ENCODE measurements at regions not wholly inside any gene's neighbourhood (a gene's known extent, or its start where the extent isn't known, plus 50 kb on each side); places are given as distances from the start of the nearest gene placed in this dataset.

GRCh38 chr3:59526999-59527398, 477.2 kb upstream of the CFAP20DC start:
- Histone ChIP-seq H3K4me1 (no peaks in the 10 kb centered on the region), H3K4me2 (no peak overlapping the region), H3K27ac (no peak overlapping the region), H3K4me3 (no peak overlapping the region), H3K9me3 (no peaks in the 10 kb centered on the region)
- ChIA-PET POLR2A (no interaction called here), CTCF (no interaction called here)
- TF ChIP-seq EP300 (IDR thresholded peaks at IDR 0.05) (no peak), E2F6 (IDR thresholded peaks at IDR 0.05; ENCODE audit: borderline replicate concordance, low read depth) (no peak), CBX8 (IDR thresholded peaks at IDR 0.05) (no peak), CHD4 (IDR thresholded peaks at IDR 0.05; ENCODE audit: borderline replicate concordance) (no peak), BHLHE40 (IDR thresholded peaks at IDR 0.05; ENCODE audit: low read depth, low read length) (no peak), NFE2L2 (conservative IDR thresholded peaks at IDR 0.05; ENCODE audit: low read length) (no peak), REST (IDR thresholded peaks at IDR 0.05) (no peak), EHF (CRISPR knock-in tag; IDR thresholded peaks at IDR 0.05) (no peak), ZC3H11A (IDR thresholded peaks at IDR 0.05) (no peak), ELK1 (IDR thresholded peaks at IDR 0.05; ENCODE audit: low read depth, low read length) (no peak)
- no peak for DNase-seq (ENCODE audit: low read depth in 1 of 2, low spot score in 1 of 2)
- no peak for FAIRE-seq
- no peak for ATAC-seq

- H3K4me1 ChIP-seq = no peaks in the 10 kb centered on the region
- WGBS (ENCODE audit: missing lambda C conversion rate) = 38% methylated on average over 2 of the region's 2 CpGs
- no peak for ATAC-seq
- no peak overlapping the region for H3K4me2 ChIP-seq
- no peak overlapping the region for H3K27ac ChIP-seq
- H3K9me3 ChIP-seq = no peaks in the 10 kb centered on the region
- no peak for FAIRE-seq
- no peak overlapping the region for H3K4me3 ChIP-seq
- CTCF ChIA-PET = interaction anchor here (0.6 kb wide), 1 partner anchor 248 kb away, joined by 3 read pairs; no protein-coding TSS in a partner anchor
- no peak for DNase-seq (ENCODE audit: low read depth in 1 of 2, low spot score in 1 of 2)
- TF ChIP-seq NR3C1 (IDR thresholded peaks at IDR 0.05) (no peak), MYC (IDR thresholded peaks at IDR 0.05; ENCODE audit: borderline replicate concordance, low read length) (no peak), HEYL (CRISPR knock-in tag; IDR thresholded peaks at IDR 0.05) (no peak), REST (IDR thresholded peaks at IDR 0.05) (no peak), E2F6 (IDR thresholded peaks at IDR 0.05; ENCODE audit: borderline replicate concordance, low read depth) (no peak), BCL3 (IDR thresholded peaks at IDR 0.05) (no peak), BHLHE40 (IDR thresholded peaks at IDR 0.05; ENCODE audit: low read depth, low read length) (no peak), JUNB (IDR thresholded peaks at IDR 0.05) (no peak), RNF2 (IDR thresholded peaks at IDR 0.05; ENCODE audit: borderline replicate concordance, low read depth) (no peak), EHMT2 (IDR thresholded peaks at IDR 0.05; ENCODE audit: low read depth) (no peak), HDAC2 (IDR thresholded peaks at IDR 0.05) (no peak), ZC3H11A (IDR thresholded peaks at IDR 0.05) (no peak)
- POLR2A ChIA-PET = no interaction called here
Measured at GRCh38 chr3:59522550-59522949, 472.7 kb upstream of the CFAP20DC start.
